Bone marrow (tissue), 2 donors: ENCODE measurements at regions not wholly inside any gene's neighbourhood (a gene's known extent, or its start where the extent isn't known, plus 50 kb on each side); places are given as distances from the start of the nearest gene placed in this dataset.

Experiments used
- DNase-seq, 2 donors: peaks; one replicate each; lab custom pipeline; 2025; lab: John Stamatoyannopoulos, UW

- no peak for DNase-seq
Observed at GRCh38 chr5:133708331-133708850, 96.0 kb upstream of the FSTL4 start.

- no peak for DNase-seq
Observed at GRCh38 chr5:133707629-133708028, 95.3 kb upstream of the FSTL4 start.

- no peak for DNase-seq
Observed at GRCh38 chr5:133706506-133707430, 94.4 kb upstream of the FSTL4 start.

- no peak for DNase-seq
Observed at GRCh38 chr5:133705331-133705730, 93.0 kb upstream of the FSTL4 start.

DNA sequence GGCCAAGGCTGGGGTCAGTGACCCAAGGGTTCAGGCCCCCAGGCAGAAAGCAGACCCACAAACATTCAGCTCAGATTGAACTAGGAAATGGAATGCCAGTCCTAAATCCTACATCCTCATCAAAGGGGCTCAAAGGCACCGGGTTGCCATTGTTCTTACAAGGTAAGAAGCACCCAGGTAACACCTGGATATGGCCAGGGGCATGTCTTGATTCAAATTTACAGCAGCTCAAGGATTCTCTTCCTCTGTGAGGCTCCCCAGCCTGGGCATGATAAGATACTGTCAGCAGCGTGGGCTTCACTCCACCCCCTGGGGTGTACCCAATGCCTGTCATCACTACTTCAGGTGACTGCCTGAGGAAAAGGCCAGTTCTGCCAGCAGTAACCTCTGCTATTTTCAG, 92.1 kb upstream of the FSTL4 start:
- no peak for DNase-seq

GRCh38 chr5:133703935-133704334, 91.6 kb upstream of the FSTL4 start:
- no peak for DNase-seq

DNA sequence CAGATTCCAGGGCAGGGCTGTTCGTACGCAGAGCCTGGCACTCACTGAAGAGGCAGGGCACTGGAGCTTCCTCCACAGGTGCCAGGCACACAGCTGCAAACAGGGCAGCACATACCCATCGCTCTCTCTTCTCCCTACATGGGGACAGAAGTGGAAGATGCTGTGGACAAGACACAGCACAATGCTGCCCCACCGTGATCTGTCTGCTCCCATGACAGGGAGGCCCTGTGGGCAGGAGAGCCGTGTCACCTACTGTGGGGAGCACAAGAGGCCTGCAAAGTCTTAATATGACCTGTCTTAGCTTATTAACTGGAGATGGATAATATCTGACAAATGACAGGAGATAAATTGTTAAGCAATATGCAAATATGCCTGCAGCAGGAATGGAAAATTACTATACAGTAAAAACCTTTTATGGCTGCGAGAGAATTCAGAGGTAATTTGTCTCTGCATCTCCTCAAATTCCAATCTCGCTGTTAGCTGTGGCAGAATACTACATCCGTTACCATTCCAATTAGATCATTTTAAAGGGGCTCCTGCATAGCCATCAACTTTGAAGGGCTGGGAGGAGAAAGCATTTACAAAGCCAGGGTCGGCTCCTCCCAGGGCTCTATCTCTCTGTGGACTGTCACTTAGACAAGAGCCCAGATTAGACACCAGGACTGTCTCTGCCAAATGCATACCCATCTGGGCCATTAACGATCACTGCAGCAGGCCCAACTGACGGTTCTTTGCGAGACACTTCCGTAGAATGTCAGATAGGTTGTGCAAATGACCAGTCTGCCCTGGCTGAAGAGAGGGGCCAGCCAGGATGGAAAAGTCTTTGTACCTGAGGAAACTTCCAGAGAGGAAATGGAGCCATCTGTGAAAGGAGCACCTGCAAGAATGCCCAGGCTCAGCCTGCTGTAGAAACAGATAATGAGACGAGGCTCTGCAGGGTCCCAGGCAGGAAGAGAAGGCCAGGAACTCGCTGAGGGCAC, 90.7 kb upstream of the FSTL4 start:
- no peak for DNase-seq

GRCh38 chr5:133701871-133702270, 89.5 kb upstream of the FSTL4 start:
- DNase-seq: no peak

GRCh38 chr5:133700251-133700650, 87.9 kb upstream of the FSTL4 start:
- DNase-seq: no peak

DNA sequence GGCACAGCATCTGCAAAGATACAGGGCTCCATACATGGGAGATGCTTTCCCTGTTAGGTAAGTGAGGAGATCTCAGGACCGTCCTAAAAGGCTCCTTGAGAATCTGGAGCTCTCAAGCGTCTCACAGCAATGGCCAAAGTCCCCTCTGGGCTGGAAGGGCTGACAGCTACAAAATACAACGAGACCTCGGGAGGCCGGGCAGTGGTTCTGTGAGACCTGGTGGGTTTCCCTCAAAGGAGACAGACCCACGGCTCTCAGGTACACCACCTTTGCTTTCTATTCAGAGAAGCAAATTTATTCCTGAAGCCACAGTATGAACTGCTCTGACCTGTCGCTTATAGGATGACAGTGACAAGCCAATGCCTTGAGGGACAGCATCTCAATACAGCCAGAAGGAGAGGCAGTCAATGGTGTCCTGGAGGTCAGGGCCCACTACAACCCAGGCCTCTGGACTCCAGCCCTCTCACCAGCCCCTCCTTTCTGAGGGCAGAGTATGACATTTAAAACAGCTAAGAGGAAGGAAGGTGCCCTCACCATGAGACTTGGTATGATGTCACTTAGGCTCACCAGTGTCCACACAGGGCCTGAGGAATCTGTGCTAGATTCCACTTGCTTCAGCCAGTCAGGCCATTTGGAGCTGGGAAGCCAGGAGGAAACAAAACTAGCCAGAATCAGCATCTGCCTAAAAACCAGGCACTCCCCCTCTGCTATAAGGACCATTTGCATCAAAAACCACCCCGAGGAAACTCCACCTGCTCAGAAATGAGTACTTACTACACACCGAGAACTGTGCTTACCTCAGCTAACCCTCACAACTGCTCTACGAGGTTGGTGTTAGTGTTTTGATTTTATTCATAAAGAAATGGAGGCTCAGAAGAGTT, 86.5 kb upstream of the FSTL4 start:
- no peak for DNase-seq

DNA sequence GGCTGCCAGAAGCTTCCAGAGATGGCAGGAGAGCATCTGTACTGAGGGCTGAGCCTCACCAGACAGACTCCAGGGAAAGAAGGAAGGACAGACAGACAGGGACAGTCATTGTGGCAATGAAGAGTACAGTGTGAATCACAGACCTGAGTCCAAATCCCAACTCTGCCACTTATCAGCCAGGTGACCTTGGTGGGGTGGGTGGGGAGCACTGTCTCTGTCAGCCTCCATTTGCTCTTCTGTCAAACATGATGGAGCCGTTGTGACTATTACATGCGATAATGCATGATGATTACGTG, 85.9 kb upstream of the FSTL4 start:
- no peak for DNase-seq

DNA sequence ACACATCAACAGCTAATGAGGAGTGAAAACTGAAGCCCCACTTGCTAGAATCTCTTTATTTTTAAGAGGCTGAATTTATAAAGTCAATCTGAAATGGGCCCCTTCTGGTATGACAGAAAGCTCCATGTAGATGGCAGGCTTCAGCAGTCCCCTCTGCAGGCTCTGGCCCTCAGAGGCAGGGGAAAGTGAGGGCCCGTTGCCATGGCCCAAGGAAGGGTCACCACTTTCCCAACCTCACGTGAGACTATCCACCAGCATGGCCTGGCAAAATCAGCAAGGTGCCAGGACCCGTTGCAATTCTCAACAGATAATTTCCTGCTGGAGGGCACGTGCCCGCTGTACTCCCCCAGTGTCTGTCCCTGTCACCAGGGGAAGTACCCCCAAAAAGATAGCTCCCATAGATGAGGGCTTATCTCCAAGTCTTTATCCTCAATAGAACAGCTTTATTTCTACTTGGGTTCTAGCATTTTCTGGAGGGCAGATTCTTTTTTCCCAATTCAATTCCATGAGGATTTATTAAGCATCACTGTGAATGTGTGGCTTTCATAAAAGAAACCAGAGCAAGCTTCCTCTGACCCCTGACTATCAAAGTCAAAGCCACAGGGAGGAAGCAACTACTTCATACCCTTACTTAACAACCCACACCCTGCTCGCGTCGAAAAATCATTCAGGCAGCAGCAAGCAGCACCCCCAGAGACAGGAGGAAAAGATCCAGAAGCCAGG, 85.4 kb upstream of the FSTL4 start:
- no peak for DNase-seq

GRCh38 chr5:133696782-133697507, 84.6 kb upstream of the FSTL4 start:
- no peak for DNase-seq

GRCh38 chr5:133696006-133696584, 83.8 kb upstream of the FSTL4 start:
- DNase-seq: no peak

DNA sequence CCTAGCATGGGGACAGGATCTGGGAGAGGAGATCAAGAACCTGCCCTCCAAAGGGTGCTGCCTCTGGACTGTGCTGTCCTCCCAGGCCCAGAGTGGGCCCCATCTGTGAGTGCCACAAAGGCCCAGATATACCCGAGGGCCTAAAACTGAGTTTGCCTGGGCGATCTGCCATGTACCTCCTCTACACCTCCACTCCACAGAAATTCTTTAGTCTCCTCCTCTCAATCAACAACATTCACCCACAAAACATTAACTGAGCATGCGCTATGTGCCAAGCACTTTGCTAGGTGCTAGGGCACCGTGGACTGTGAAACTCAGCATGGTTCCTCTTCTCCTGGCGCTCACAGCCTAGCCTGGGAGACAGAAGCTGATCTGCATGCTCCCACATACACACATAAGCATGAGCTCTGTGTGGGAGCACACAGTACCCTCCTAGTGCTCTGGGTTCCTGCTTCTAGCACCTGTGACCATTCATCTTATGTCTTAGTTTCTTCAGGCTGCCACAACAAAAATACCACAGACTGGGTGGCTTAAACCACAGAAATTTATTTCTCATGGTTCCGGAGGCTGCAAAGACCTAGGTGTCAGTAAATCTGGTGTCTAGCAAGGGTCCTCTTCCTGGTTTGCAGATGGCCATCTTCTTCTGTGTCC, 82.0 kb upstream of the FSTL4 start:
- DNase-seq: no peak

DNA sequence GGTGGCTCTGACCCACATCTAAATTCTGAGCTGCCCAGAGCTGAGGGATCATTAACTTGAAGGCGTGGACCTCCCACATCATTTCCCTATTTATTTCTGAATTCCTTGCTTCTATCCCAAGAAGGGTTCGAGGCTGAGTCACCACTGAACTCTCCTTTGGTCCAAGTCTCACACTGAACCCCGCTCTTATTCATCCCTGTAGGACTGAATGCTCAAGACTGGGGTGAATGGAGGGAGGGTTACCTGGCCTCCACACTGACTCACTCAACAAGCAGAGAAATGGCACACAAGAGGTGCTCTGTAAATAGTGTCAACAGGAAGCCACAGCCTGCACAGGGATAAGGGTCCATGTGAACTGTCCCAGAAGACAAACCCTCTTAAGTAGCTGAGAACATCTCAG, 79.1 kb upstream of the FSTL4 start:
- DNase-seq: no peak

GRCh38 chr5:133690746-133691145, 78.4 kb upstream of the FSTL4 start:
- DNase-seq: no peak

DNA sequence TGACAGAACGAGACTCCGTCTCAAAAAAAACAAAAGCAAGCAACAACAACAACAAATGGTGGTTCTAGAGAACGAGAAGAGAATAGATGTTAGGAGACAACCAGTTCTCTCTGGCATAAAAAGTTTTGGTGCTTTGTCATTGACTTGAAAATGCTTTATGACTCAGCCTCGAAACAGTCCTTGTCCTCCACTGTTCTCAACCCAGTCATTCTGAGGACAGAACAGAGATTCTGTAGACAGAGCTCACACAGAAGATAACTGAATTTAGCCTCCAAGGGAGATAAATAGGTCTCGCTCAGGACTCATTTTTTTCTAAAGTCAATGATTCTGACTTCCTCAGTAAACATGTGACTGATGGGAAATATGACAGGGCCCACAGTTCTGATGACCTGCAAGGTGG, 76.0 kb upstream of the FSTL4 start:
- DNase-seq: no peak
